WTC11 (cell line): ENCODE measurements at regions not wholly inside any gene's neighbourhood (a gene's known extent, or its start where the extent isn't known, plus 50 kb on each side); places are given as distances from the start of the nearest gene placed in this dataset.

Experiments used
- ATAC-seq: fragments of 200-7000 bp; cut with Tn5 transposase; 2 replicates; pipeline ENCODE4 v1.10.0; 2021; ENCODE audit warnings: mild to moderate bottlenecking, moderate library complexity
- CTCF ChIA-PET: fragments of 300-600 bp; sonication (Branson Sonifier 250); formaldehyde crosslinking; loops from one replicate; lab custom pipeline; 2021; ENCODE audit warnings: antibody characterized with exemption; lab: Charles Lee
- POLR2A ChIA-PET: fragments of 350-600 bp; sonication (Branson Sonifier 250); formaldehyde crosslinking; loops from one replicate; lab custom pipeline; 2021; ENCODE audit warnings: antibody characterized with exemption; lab: Charles Lee
- DNase-seq: peaks from one replicate; pipeline ENCODE4 v3.0.0; 2021; ENCODE audit warnings: low spot score
- H3K27ac Mint-ChIP-seq: 2 replicates; pipeline ENCODE4 v1.8.0; 2021; ENCODE audit warnings: mixed read lengths
- H3K27me3 Mint-ChIP-seq: 2 replicates; pipeline ENCODE4 v1.8.0; 2021; ENCODE audit warnings: low read depth, mild to moderate bottlenecking, moderate library complexity, mixed read lengths
- H3K36me3 Mint-ChIP-seq: 2 replicates; pipeline ENCODE4 v1.8.0; 2021; ENCODE audit warnings: mixed read lengths
- H3K4me1 Mint-ChIP-seq: 2 replicates; pipeline ENCODE4 v1.8.0; 2022; ENCODE audit warnings: mixed read lengths
- H3K4me3 Mint-ChIP-seq: 2 replicates; pipeline ENCODE4 v1.8.0; 2021; ENCODE audit warnings: mild to moderate bottlenecking, moderate library complexity, mixed read lengths
- H3K9me3 Mint-ChIP-seq: 2 replicates; pipeline ENCODE4 v1.8.0; 2021; ENCODE audit warnings: mixed read lengths
- ARID4B ChIP-seq: sonication (generic); formaldehyde crosslinking; IDR thresholded peaks from 2 replicates; pipeline ENCODE4 v1.8.0; 2023; ENCODE audit warnings: missing genetic modification reagents, mild to moderate bottlenecking, borderline replicate concordance
- ATF2 ChIP-seq: sonication (generic); formaldehyde crosslinking; IDR thresholded peaks from 2 replicates; pipeline ENCODE4 v1.8.1; 2022; ENCODE audit warnings: low read depth, missing genetic modification reagents, borderline replicate concordance
- CREB1 ChIP-seq: sonication (generic); formaldehyde crosslinking; IDR thresholded peaks from 2 replicates; pipeline ENCODE4 v1.8.0; 2023; ENCODE audit warnings: mild to moderate bottlenecking, missing genetic modification reagents
- E2F5 ChIP-seq: sonication (generic); formaldehyde crosslinking; IDR thresholded peaks from 2 replicates; pipeline ENCODE4 v1.8.1; 2022; ENCODE audit warnings: mild to moderate bottlenecking, moderate library complexity, missing genetic modification reagents
- ELF4 ChIP-seq: sonication (generic); formaldehyde crosslinking; IDR thresholded peaks from 2 replicates; pipeline ENCODE4 v1.8.1; 2022; ENCODE audit warnings: low read depth, mild to moderate bottlenecking, moderate library complexity, missing genetic modification reagents
- EMX1 ChIP-seq: fragments of 250-450 bp; sonication (Bioruptor Pico); IDR thresholded peaks from 2 replicates; pipeline ENCODE4 v1.8.0; 2021; ENCODE audit warnings: mild to moderate bottlenecking
- ERG ChIP-seq: fragments of 250-450 bp; sonication (Bioruptor Pico); IDR thresholded peaks from 2 replicates; pipeline ENCODE4 v1.8.0; 2021; ENCODE audit warnings: mild to moderate bottlenecking
- ESRRA ChIP-seq: sonication (generic); formaldehyde crosslinking; IDR thresholded peaks from 2 replicates; pipeline ENCODE4 v1.8.1; 2022; ENCODE audit warnings: mild to moderate bottlenecking, missing genetic modification reagents, borderline replicate concordance
- FOXP1 ChIP-seq: sonication (generic); formaldehyde crosslinking; IDR thresholded peaks from 2 replicates; pipeline ENCODE4 v1.8.0; 2022; ENCODE audit warnings: missing genetic modification reagents, mild to moderate bottlenecking, moderate library complexity, borderline replicate concordance
- MLX ChIP-seq: sonication (generic); formaldehyde crosslinking; IDR thresholded peaks from 2 replicates; pipeline ENCODE4 v1.8.1; 2023; ENCODE audit warnings: mild to moderate bottlenecking, missing genetic modification reagents, moderate library complexity
- NFE2L1 ChIP-seq: sonication (generic); formaldehyde crosslinking; IDR thresholded peaks from 2 replicates; pipeline ENCODE4 v1.8.1; 2023; ENCODE audit warnings: missing genetic modification reagents
- PREB ChIP-seq: sonication (generic); formaldehyde crosslinking; IDR thresholded peaks from 2 replicates; pipeline ENCODE4 v1.8.1; 2022; ENCODE audit warnings: mild to moderate bottlenecking, missing genetic modification reagents, moderate library complexity, borderline replicate concordance
- SMAD3 ChIP-seq: sonication (generic); formaldehyde crosslinking; IDR thresholded peaks from 2 replicates; pipeline ENCODE4 v1.8.0; 2022; ENCODE audit warnings: missing genetic modification reagents, mild to moderate bottlenecking, borderline replicate concordance
- TCF7 ChIP-seq: sonication (generic); formaldehyde crosslinking; IDR thresholded peaks from 2 replicates; pipeline ENCODE4 v1.8.0; 2022; ENCODE audit warnings: mild to moderate bottlenecking, low read depth, missing genetic modification reagents, moderate library complexity
- TEAD1 ChIP-seq: sonication (generic); formaldehyde crosslinking; IDR thresholded peaks from 2 replicates; pipeline ENCODE4 v1.8.0; 2022; ENCODE audit warnings: mild to moderate bottlenecking, missing genetic modification reagents
- ZMAT4 ChIP-seq: fragments of 250-450 bp; sonication (Bioruptor Pico); IDR thresholded peaks from 2 replicates; pipeline ENCODE4 v1.9.0; 2021; ENCODE audit warnings: mild to moderate bottlenecking
- ZNF512 ChIP-seq: sonication (generic); formaldehyde crosslinking; IDR thresholded peaks from 2 replicates; pipeline ENCODE4 v1.8.1; 2022; ENCODE audit warnings: missing genetic modification reagents, borderline replicate concordance

GRCh38 chr22:48644108-48644507 lies 1183.6 kb downstream of the BRD1 start:
- Mint-ChIP-seq H3K9me3 (no peaks in the 10 kb centered on the region), H3K27me3 (no peaks in the 10 kb centered on the region), H3K4me1 (no peaks in the 10 kb centered on the region), H3K36me3 (no peaks in the 10 kb centered on the region), H3K27ac (peak overlapping the region; percentile 27; the same call in 1 of the 2 replicates), H3K4me3 (no peak overlapping the region)
- TF ChIP-seq NFE2L1 (CRISPR knock-in tag) (0 out of 2 replicates have a peak, but pooled peaks have one; percentile 42), FOXP1 (CRISPR knock-in tag) (no peak)
- ChIA-PET POLR2A (no interaction called here), CTCF (no interaction called here)
- DNase-seq (no peak), ATAC-seq (no peak)

GRCh38 chr22:48643066-48643731 lies 1184.5 kb downstream of the BRD1 start:
- ATAC-seq (no peak), DNase-seq (no peak)
- no peaks in the 10 kb centered on the region for H3K4me1 Mint-ChIP-seq
- ChIA-PET CTCF (no interaction called here), POLR2A (interaction anchor here (0.7 kb wide), 1 partner anchor 535 kb away, joined by 3 read pairs; no protein-coding TSS in a partner anchor)
- H3K27ac Mint-ChIP-seq: peak overlapping the region; percentile 83; the same call in 1 of the 2 replicates
- no peaks in the 10 kb centered on the region for H3K9me3 Mint-ChIP-seq
- H3K27me3 Mint-ChIP-seq: no peaks in the 10 kb centered on the region
- no peaks in the 10 kb centered on the region for H3K36me3 Mint-ChIP-seq
- no peak for TF ChIP-seq SMAD3
- no peak for TF ChIP-seq CREB1 (CRISPR knock-in tag)
- no peak for TF ChIP-seq ARID4B (CRISPR knock-in tag)
- no peak for TF ChIP-seq ATF2 (CRISPR knock-in tag)
- TF ChIP-seq ESRRA (CRISPR knock-in tag): no peak
- no peak for TF ChIP-seq EMX1 (CRISPR knock-in tag)
- TF ChIP-seq TCF7 (CRISPR knock-in tag): no peak
- TF ChIP-seq MLX: no peak
- TF ChIP-seq ERG (CRISPR knock-in tag): no peak
- TF ChIP-seq PREB (CRISPR knock-in tag): no peak
- no peak for TF ChIP-seq ZNF512 (CRISPR knock-in tag)
- TF ChIP-seq ZMAT4 (CRISPR knock-in tag): no peak
- TF ChIP-seq TEAD1: no peak
- no peak for TF ChIP-seq ELF4 (CRISPR knock-in tag)
- TF ChIP-seq E2F5 (CRISPR knock-in tag): no peak
- no peak overlapping the region for H3K4me3 Mint-ChIP-seq
